ENCODE measurements at regions not wholly inside any gene's neighbourhood (a gene's known extent, or its start where the extent isn't known, plus 50 kb on each side); places are given as distances from the start of the nearest gene placed in this dataset.

- Histone ChIP-seq H3K27ac (ENCODE audit: low read depth, low read length) (no peak overlapping the region), H3K9me3 (ENCODE audit: insufficient read depth, low read length) (no peaks in the 10 kb centered on the region), H3K79me2 (ENCODE audit: insufficient read depth, low read length) (no peaks in the 10 kb centered on the region), H3K9me2 (replicated peaks; ENCODE audit: insufficient read depth, low read length) (no peaks in the 10 kb centered on the region), H4K20me1 (ENCODE audit: low read depth, low read length) (no peaks in the 10 kb centered on the region), H3K4me3 (ENCODE audit: insufficient read depth, low read length, poor library complexity, severe bottlenecking) (no peak overlapping the region), H3K4me2 (ENCODE audit: low read depth, low read length, poor library complexity, severe bottlenecking) (no peak overlapping the region), H3F3A (ENCODE audit: insufficient read depth) (no peaks in the 10 kb centered on the region), H3K27me3 (ENCODE audit: low read length) (no peaks in the 10 kb centered on the region), H2AFZ (ENCODE audit: low read depth, low read length, severe bottlenecking) (no peak overlapping the region), H3K9ac (ENCODE audit: low read length) (no peak overlapping the region), H3K36me3 (ENCODE audit: low read length) (no peaks in the 10 kb centered on the region)
- TF ChIP-seq EZH2phosphoT487 (conservative IDR thresholded peaks at IDR 0.05; ENCODE audit: low read length) = no peak
- TF ChIP-seq CTCF (IDR thresholded peaks at IDR 0.05; ENCODE audit: insufficient read depth, low read length, poor library complexity, severe bottlenecking) = no peak
Measured at GRCh38 chr12:68505970-68506369, 104.7 kb upstream of the RAP1B start.

- H3K9me3 ChIP-seq (ENCODE audit: insufficient read depth, low read length) = no peaks in the 10 kb centered on the region
- no peak overlapping the region for H3K4me2 ChIP-seq (ENCODE audit: low read depth, low read length, poor library complexity, severe bottlenecking)
- no peak overlapping the region for H3K9ac ChIP-seq (ENCODE audit: low read length)
- no peaks in the 10 kb centered on the region for H3K9me2 ChIP-seq (replicated peaks; ENCODE audit: insufficient read depth, low read length)
- no peaks in the 10 kb centered on the region for H3K36me3 ChIP-seq (ENCODE audit: low read length)
- H3K27me3 ChIP-seq (ENCODE audit: low read length) = no peaks in the 10 kb centered on the region
- H3F3A ChIP-seq (ENCODE audit: insufficient read depth) = no peaks in the 10 kb centered on the region
- TF ChIP-seq EZH2phosphoT487 (conservative IDR thresholded peaks at IDR 0.05; ENCODE audit: low read length) = no peak
- TF ChIP-seq CTCF (IDR thresholded peaks at IDR 0.05; ENCODE audit: insufficient read depth, low read length, poor library complexity, severe bottlenecking) = no peak
- no peak overlapping the region for H3K27ac ChIP-seq (ENCODE audit: low read depth, low read length)
- H4K20me1 ChIP-seq (ENCODE audit: low read depth, low read length) = no peaks in the 10 kb centered on the region
- no peaks in the 10 kb centered on the region for H3K79me2 ChIP-seq (ENCODE audit: insufficient read depth, low read length)
- H2AFZ ChIP-seq (ENCODE audit: low read depth, low read length, severe bottlenecking) = no peak overlapping the region
- H3K4me3 ChIP-seq (ENCODE audit: insufficient read depth, low read length, poor library complexity, severe bottlenecking) = no peak overlapping the region
Measured at GRCh38 chr12:68506619-68507018, 104.1 kb upstream of the RAP1B start.

GRCh38 chr12:68507657-68508056 is 103.0 kb upstream of the RAP1B start:
- H3K4me2 ChIP-seq (ENCODE audit: low read depth, low read length, poor library complexity, severe bottlenecking) = no peak overlapping the region
- H3K27ac ChIP-seq (ENCODE audit: low read depth, low read length) = no peak overlapping the region
- H3K36me3 ChIP-seq (ENCODE audit: low read length) = no peaks in the 10 kb centered on the region
- no peaks in the 10 kb centered on the region for H3F3A ChIP-seq (ENCODE audit: insufficient read depth)
- no peaks in the 10 kb centered on the region for H3K27me3 ChIP-seq (ENCODE audit: low read length)
- TF ChIP-seq EZH2phosphoT487 (conservative IDR thresholded peaks at IDR 0.05; ENCODE audit: low read length) (no peak), CTCF (IDR thresholded peaks at IDR 0.05; ENCODE audit: insufficient read depth, low read length, poor library complexity, severe bottlenecking) (no peak)
- no peak overlapping the region for H3K9ac ChIP-seq (ENCODE audit: low read length)
- no peaks in the 10 kb centered on the region for H3K79me2 ChIP-seq (ENCODE audit: insufficient read depth, low read length)
- no peak overlapping the region for H3K4me3 ChIP-seq (ENCODE audit: insufficient read depth, low read length, poor library complexity, severe bottlenecking)
- no peak overlapping the region for H2AFZ ChIP-seq (ENCODE audit: low read depth, low read length, severe bottlenecking)
- H3K9me3 ChIP-seq (ENCODE audit: insufficient read depth, low read length) = no peaks in the 10 kb centered on the region
- H3K9me2 ChIP-seq (replicated peaks; ENCODE audit: insufficient read depth, low read length) = no peaks in the 10 kb centered on the region
- no peaks in the 10 kb centered on the region for H4K20me1 ChIP-seq (ENCODE audit: low read depth, low read length)

- H4K20me1 ChIP-seq (ENCODE audit: low read depth, low read length) = no peaks in the 10 kb centered on the region
- H3K9me2 ChIP-seq (replicated peaks; ENCODE audit: insufficient read depth, low read length) = no peaks in the 10 kb centered on the region
- TF ChIP-seq EZH2phosphoT487 (conservative IDR thresholded peaks at IDR 0.05; ENCODE audit: low read length) (no peak), CTCF (IDR thresholded peaks at IDR 0.05; ENCODE audit: insufficient read depth, low read length, poor library complexity, severe bottlenecking) (no peak)
- H3F3A ChIP-seq (ENCODE audit: insufficient read depth) = no peaks in the 10 kb centered on the region
- H3K27me3 ChIP-seq (ENCODE audit: low read length) = no peaks in the 10 kb centered on the region
- H3K4me2 ChIP-seq (ENCODE audit: low read depth, low read length, poor library complexity, severe bottlenecking) = no peak overlapping the region
- H2AFZ ChIP-seq (ENCODE audit: low read depth, low read length, severe bottlenecking) = no peak overlapping the region
- no peaks in the 10 kb centered on the region for H3K9me3 ChIP-seq (ENCODE audit: insufficient read depth, low read length)
- H3K27ac ChIP-seq (ENCODE audit: low read depth, low read length) = no peak overlapping the region
- no peaks in the 10 kb centered on the region for H3K79me2 ChIP-seq (ENCODE audit: insufficient read depth, low read length)
- no peaks in the 10 kb centered on the region for H3K36me3 ChIP-seq (ENCODE audit: low read length)
- no peak overlapping the region for H3K4me3 ChIP-seq (ENCODE audit: insufficient read depth, low read length, poor library complexity, severe bottlenecking)
- no peak overlapping the region for H3K9ac ChIP-seq (ENCODE audit: low read length)
Measured at GRCh38 chr12:68508576-68508975, 102.1 kb upstream of the RAP1B start.
